ENCODE measurements at regions not wholly inside any gene's neighbourhood (a gene's known extent, or its start where the extent isn't known, plus 50 kb on each side); places are given as distances from the start of the nearest gene placed in this dataset.

GRCh38 chr9:106467113-106467864 is 395.7 kb upstream of the ZNF462 start:
- TF ChIP-seq CTCF (IDR thresholded peaks at IDR 0.05; ENCODE audit: borderline replicate concordance, extremely low read depth, low read length, poor library complexity, severe bottlenecking), result no peak
- TF ChIP-seq EZH2 (IDR thresholded peaks at IDR 0.05; ENCODE audit: borderline replicate concordance, low read depth, low read length, severe bottlenecking), result no peak

Data from DND-41 (cell line).